Activated B cell treated with CpG ODN at 0.5 μM for 24 hours (primary cell): ENCODE measurements at regions not wholly inside any gene's neighbourhood (a gene's known extent, or its start where the extent isn't known, plus 50 kb on each side); places are given as distances from the start of the nearest gene placed in this dataset.

ENCODE experiments used
- ATAC-seq: fragments of 200-7000 bp; cut with Tn5 transposase; one replicate; pipeline ENCODE4 v1.10.0; 2021; ENCODE audit warnings: low read depth, mild to moderate bottlenecking, moderate library complexity
- CTCF ChIA-PET: fragments of 350-600 bp; sonication (Branson Sonifier 250); formaldehyde crosslinking; loops from one replicate; lab custom pipeline; 2021; ENCODE audit warnings: antibody characterized with exemption; lab: Charles Lee
- POLR2A ChIA-PET: fragments of 350-600 bp; sonication (Branson Sonifier 250); formaldehyde crosslinking; loops from one replicate; lab custom pipeline; 2021; ENCODE audit warnings: antibody characterized with exemption; lab: Charles Lee
- DNase-seq: peaks from one replicate; pipeline ENCODE4 v3.0.0; 2022
- H3K27ac Mint-ChIP-seq: one replicate; pipeline ENCODE4 v1.8.0; 2020; ENCODE audit warnings: mixed read lengths
- H3K27me3 Mint-ChIP-seq: one replicate; pipeline ENCODE4 v1.8.0; 2021; ENCODE audit warnings: mixed read lengths
- H3K36me3 Mint-ChIP-seq: one replicate; pipeline ENCODE4 v1.8.0; 2021; ENCODE audit warnings: low read depth, mixed read lengths
- H3K4me1 Mint-ChIP-seq: one replicate; pipeline ENCODE4 v1.8.0; 2021; ENCODE audit warnings: mixed read lengths
- H3K4me3 Mint-ChIP-seq: one replicate; pipeline ENCODE4 v1.8.0; 2020; ENCODE audit warnings: mild to moderate bottlenecking, mixed read lengths
- H3K9me3 Mint-ChIP-seq: one replicate; pipeline ENCODE4 v1.8.0; 2020; ENCODE audit warnings: mixed read lengths
- CTCF ChIP-seq: fragments of 200-600 bp; IDR thresholded peaks from one replicate; pipeline ENCODE4 v1.8.0; 2022; ENCODE audit warnings: antibody characterized with exemption, mild to moderate bottlenecking
- intact Hi-C: fragments of 100-400 bp; cut with micrococcal nuclease; formaldehyde crosslinking; loops from one replicate; pipeline ENCODE4 v1.15.1; 2024

GRCh38 chr17:53106886-53107285, 715.8 kb upstream of the KIF2B start:
- DNase-seq (no peak), ATAC-seq (no peak)
- Mint-ChIP-seq H3K4me3 (no peak overlapping the region), H3K4me1 (no peaks in the 10 kb centered on the region), H3K27ac (no peak overlapping the region), H3K36me3 (no peaks in the 10 kb centered on the region), H3K9me3 (peaks cover 17% of the 10 kb centered on the region), H3K27me3 (no peaks in the 10 kb centered on the region)
- ChIA-PET CTCF (no interaction called here), POLR2A (no interaction called here)
- no peak for TF ChIP-seq CTCF
- intact Hi-C loops, result no loop called here

GRCh38 chr17:53101706-53102105, 721.0 kb upstream of the KIF2B start:
- no peak overlapping the region for H3K27ac Mint-ChIP-seq
- no peaks in the 10 kb centered on the region for H3K4me1 Mint-ChIP-seq
- intact Hi-C loops, result no loop called here
- peaks cover 7% of the 10 kb centered on the region for H3K9me3 Mint-ChIP-seq
- H3K27me3 Mint-ChIP-seq, result no peaks in the 10 kb centered on the region
- DNase-seq, result no peak
- CTCF ChIA-PET, result no interaction called here
- POLR2A ChIA-PET, result no interaction called here
- no peak for TF ChIP-seq CTCF
- ATAC-seq, result no peak
- no peak overlapping the region for H3K4me3 Mint-ChIP-seq
- no peaks in the 10 kb centered on the region for H3K36me3 Mint-ChIP-seq

- ChIA-PET POLR2A (no interaction called here), CTCF (no interaction called here)
- ATAC-seq (no peak), DNase-seq (no peak)
- Mint-ChIP-seq H3K27ac (no peak overlapping the region), H3K36me3 (no peaks in the 10 kb centered on the region), H3K9me3 (peaks cover 9% of the 10 kb centered on the region), H3K4me3 (no peak overlapping the region), H3K27me3 (no peaks in the 10 kb centered on the region), H3K4me1 (no peaks in the 10 kb centered on the region)
- TF ChIP-seq CTCF, result no peak
- intact Hi-C loops, result no loop called here
Measured at GRCh38 chr17:53100126-53100525, 722.6 kb upstream of the KIF2B start.

- CTCF ChIA-PET, result no interaction called here
- ATAC-seq, result no peak
- Mint-ChIP-seq H3K9me3 (peaks cover 11% of the 10 kb centered on the region), H3K27ac (no peak overlapping the region), H3K27me3 (no peaks in the 10 kb centered on the region), H3K36me3 (no peaks in the 10 kb centered on the region), H3K4me3 (no peak overlapping the region), H3K4me1 (no peaks in the 10 kb centered on the region)
- intact Hi-C loops, result no loop called here
- POLR2A ChIA-PET, result no interaction called here
- DNase-seq, result no peak
- no peak for TF ChIP-seq CTCF
Measured at GRCh38 chr17:53093391-53093790, 729.3 kb upstream of the KIF2B start.

GRCh38 chr17:53092072-53092471, 730.7 kb upstream of the KIF2B start:
- POLR2A ChIA-PET, result no interaction called here
- no peak for ATAC-seq

More at GRCh38 chr17:53092072-53092471, 730.7 kb upstream of the KIF2B start:
- Mint-ChIP-seq H3K9me3 (peaks cover 11% of the 10 kb centered on the region), H3K27ac (no peak overlapping the region), H3K4me1 (no peaks in the 10 kb centered on the region), H3K36me3 (no peaks in the 10 kb centered on the region), H3K4me3 (no peak overlapping the region), H3K27me3 (no peaks in the 10 kb centered on the region)
- DNase-seq, result no peak
- TF ChIP-seq CTCF, result no peak
- intact Hi-C loops, result no loop called here
- CTCF ChIA-PET, result no interaction called here
